H1 (cell line): ENCODE measurements at regions not wholly inside any gene's neighbourhood (a gene's known extent, or its start where the extent isn't known, plus 50 kb on each side); places are given as distances from the start of the nearest gene placed in this dataset.

ENCODE experiments used
- TF ChIP-seq, protein P1 (sequence below): IDR thresholded peaks from 2 replicates; pipeline ENCODE4 v1.6.1; 2012; ENCODE audit warnings: inconsistent platforms

DNA sequence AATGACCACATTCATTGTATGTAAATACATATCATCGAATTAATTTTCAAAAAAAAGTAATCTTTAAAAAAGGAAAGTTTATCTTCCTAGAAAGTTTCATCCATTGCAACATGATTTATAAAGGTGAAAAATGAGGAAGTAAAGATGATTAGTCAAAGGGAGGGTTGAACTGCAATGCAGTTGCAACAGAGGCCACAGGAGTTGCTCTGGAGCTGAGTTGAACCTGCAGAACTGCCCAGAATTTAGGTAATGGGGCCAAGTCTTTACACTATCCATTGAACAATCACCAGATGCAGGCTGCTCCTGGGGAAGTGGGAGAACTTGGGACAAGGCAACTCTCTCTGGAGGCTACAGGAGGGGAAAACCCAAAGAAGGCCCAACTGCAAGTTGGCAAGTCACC, 390.7 kb downstream of the METTL4 start (continued):
- TF ChIP-seq, protein P1, sequence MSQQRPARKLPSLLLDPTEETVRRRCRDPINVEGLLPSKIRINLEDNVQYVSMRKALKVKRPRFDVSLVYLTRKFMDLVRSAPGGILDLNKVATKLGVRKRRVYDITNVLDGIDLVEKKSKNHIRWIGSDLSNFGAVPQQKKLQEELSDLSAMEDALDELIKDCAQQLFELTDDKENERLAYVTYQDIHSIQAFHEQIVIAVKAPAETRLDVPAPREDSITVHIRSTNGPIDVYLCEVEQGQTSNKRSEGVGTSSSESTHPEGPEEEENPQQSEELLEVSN = no peak
- TF ChIP-seq, all 59 proteins: peak for 0
